NCI-H226 (cell line): ENCODE measurements at regions not wholly inside any gene's neighbourhood (a gene's known extent, or its start where the extent isn't known, plus 50 kb on each side); places are given as distances from the start of the nearest gene placed in this dataset.

Experiments
- DNase-seq: peaks from one replicate; pipeline ENCODE4 v3.0.0-alpha.2; 2015

- DNase-seq: no peak
Measured at GRCh38 chr6:11290027-11290426, 57.6 kb upstream of the NEDD9 start.

DNA sequence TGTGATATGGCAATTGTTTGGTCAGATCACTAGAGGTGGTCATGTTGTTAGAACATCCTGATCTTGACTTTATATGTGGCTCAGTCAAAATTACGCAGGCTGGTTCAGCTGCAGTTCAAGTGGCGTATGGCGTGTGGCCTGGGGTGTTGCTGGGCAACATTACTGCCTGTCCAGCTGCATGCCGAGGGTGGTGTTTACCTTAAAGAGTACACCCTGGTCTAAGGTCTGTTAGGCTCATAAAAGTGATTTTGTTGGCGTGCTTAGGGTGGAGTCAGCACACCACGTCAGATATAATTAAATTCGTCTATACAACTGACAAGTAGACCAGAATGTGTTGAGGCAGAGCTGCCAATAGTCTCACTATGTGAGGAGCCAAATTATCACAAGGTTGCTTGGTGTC is 55.6 kb upstream of the NEDD9 start:
- DNase-seq: no peak

GRCh38 chr6:11284996-11285395 is 52.5 kb upstream of the NEDD9 start:
- DNase-seq: no peak

DNA sequence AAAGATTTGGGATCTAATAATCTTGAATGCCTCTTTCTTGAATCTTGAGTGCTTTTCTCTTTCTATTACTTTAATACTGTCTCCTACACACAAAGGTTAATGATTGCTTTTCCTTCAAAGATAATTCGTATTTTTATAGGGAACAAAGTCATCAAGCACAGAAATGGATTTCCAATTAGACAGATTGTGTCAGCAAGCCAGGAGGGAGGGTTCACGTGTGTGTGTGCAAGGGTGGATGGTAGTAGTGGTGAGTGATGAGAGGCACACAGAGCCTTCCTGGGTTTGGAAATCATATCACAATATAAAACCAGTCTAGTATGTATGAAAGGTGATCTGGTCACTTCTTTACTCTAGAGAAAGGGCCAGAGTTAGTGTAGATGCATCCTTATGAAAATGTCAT is 51.2 kb upstream of the NEDD9 start:
- DNase-seq: no peak

DNA sequence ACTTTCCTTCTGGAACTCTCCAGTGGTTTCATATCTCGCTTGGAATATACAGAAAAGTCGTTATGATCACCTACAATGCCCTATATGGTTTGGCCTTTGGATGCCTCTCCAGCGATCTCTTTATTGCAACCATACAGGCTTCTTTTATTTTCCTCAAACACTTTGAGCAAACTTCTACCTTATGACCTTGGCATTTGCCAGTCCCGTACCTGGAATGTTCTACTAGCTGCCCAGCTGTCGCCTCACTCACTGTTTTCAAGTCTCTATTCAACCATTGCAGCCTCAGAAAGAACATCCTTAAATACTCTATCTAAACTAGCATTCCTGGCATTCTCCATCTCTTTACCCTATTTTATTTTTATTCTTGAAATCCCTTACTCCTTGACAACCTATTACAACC is 50.4 kb upstream of the NEDD9 start:
- no peak for DNase-seq
